Muscle layer of colon (tissue), 2 donors: ENCODE measurements at regions not wholly inside any gene's neighbourhood (a gene's known extent, or its start where the extent isn't known, plus 50 kb on each side); places are given as distances from the start of the nearest gene placed in this dataset.

Experiments used
- H3K27ac ChIP-seq: one replicate; pipeline ENCODE4 v1.7.0; 2013; ENCODE audit warnings: low read depth, mild to moderate bottlenecking, low read length, moderate library complexity
- H3K27me3 ChIP-seq, 2 donors: one replicate each; pipeline ENCODE4 v1.7.0; 2013; ENCODE audit warnings: low read length in 2 of 2, mild to moderate bottlenecking in 2 of 2; ENCODE audit not compliant: insufficient read depth in 2 of 2, control insufficient read depth in 1 of 2
- H3K36me3 ChIP-seq: one replicate; pipeline ENCODE4 v1.7.0; 2013; ENCODE audit warnings: mild to moderate bottlenecking, low read length; ENCODE audit not compliant: insufficient read depth
- H3K4me1 ChIP-seq: one replicate; pipeline ENCODE4 v1.7.0; 2013; ENCODE audit warnings: mild to moderate bottlenecking, low read length; ENCODE audit not compliant: insufficient read depth
- H3K4me3 ChIP-seq, 2 donors: one replicate each; pipeline ENCODE4 v1.7.0; 2013; ENCODE audit warnings: low read length in 2 of 2, low read depth in 1 of 2, mild to moderate bottlenecking in 1 of 2, moderate library complexity in 1 of 2
- H3K9ac ChIP-seq: one replicate; pipeline ENCODE4 v1.7.0; 2013; ENCODE audit warnings: low read length
- H3K9me3 ChIP-seq: one replicate; pipeline ENCODE4 v1.7.0; 2013; ENCODE audit warnings: mild to moderate bottlenecking, low read length
- donor health status: abdominal sarcoma.
- donor health status: Adenocarcinoma of cecum.

GRCh38 chr17:71055128-71055527 lies 885.8 kb downstream of the KCNJ2 start:
- H3K9me3 ChIP-seq = no peaks in the 10 kb centered on the region
- no peak overlapping the region for H3K4me3 ChIP-seq
- H3K27me3 ChIP-seq = no peaks in the 10 kb centered on the region
- H3K9ac ChIP-seq = no peak overlapping the region
- H3K4me1 ChIP-seq = no peaks in the 10 kb centered on the region
- no peaks in the 10 kb centered on the region for H3K36me3 ChIP-seq
- H3K27ac ChIP-seq = no peak overlapping the region

DNA sequence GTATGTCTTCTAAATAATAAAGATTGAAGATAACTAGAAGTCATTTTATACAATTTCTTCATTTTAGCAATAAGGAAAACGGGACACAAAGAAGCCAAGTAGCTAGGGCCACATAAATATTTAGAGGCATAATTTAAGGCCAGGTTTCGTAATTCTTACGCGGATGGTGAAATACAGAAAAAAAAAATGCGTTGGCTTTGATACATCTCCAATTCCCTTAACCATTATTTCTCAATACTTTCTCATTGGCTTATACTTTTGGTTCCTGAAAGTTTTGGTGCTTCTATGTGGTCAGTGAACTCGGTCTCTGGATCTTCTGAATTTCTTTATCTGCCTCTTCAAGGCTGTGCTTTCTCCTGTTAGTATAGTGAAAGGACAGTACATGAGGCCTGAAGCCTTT lies 888.1 kb downstream of the KCNJ2 start:
- no peaks in the 10 kb centered on the region for H3K9me3 ChIP-seq
- H3K27me3 ChIP-seq = no peaks in the 10 kb centered on the region
- H3K27ac ChIP-seq = no peak overlapping the region
- no peaks in the 10 kb centered on the region for H3K36me3 ChIP-seq
- H3K4me1 ChIP-seq = no peaks in the 10 kb centered on the region
- no peak overlapping the region for H3K4me3 ChIP-seq
- no peak overlapping the region for H3K9ac ChIP-seq

DNA sequence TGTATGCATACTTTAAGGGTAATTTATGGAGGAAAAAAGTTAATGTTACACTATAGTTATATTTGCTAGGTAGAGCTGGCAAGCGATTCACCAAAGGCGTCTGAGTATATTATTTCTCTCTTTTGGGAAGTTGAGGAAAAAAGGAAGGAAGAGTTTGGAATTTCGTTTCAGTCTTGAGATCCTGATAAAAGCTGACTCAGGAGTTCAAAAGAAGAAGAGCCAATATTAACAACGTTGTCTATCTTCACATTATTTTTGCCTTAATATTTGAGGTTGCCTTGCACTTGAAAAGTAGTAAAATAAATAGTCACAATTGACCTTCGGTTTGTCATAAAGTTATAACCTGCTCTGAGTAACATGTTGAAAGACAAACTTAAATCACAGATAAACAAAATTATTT lies 888.6 kb downstream of the KCNJ2 start:
- Histone ChIP-seq H3K4me1 (no peaks in the 10 kb centered on the region), H3K9ac (no peak overlapping the region), H3K9me3 (no peaks in the 10 kb centered on the region), H3K27ac (no peak overlapping the region), H3K36me3 (no peaks in the 10 kb centered on the region), H3K4me3 (no peak overlapping the region), H3K27me3 (no peaks in the 10 kb centered on the region)

DNA sequence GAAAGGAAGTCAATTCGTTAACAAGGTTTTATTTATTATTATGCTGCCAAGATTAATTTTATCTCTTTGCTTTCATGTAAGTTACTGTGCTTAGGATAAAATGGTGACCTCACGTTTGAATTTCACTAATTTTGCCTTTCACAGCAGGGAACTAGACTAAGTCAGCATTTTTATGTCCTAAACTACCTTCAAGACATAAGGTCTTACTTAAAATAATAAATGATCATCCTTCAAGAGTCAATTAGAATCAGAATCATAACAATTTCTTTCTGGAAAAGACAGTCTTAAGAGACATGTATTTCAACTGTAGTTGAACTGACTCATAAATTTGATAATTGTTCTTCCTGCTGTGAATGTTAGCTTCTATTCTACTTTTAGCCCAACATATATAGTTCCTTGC lies 893.8 kb downstream of the KCNJ2 start:
- Histone ChIP-seq H3K9me3 (no peaks in the 10 kb centered on the region), H3K4me3 (no peak overlapping the region), H3K4me1 (no peaks in the 10 kb centered on the region), H3K27ac (no peak overlapping the region), H3K36me3 (no peaks in the 10 kb centered on the region), H3K27me3 (no peaks in the 10 kb centered on the region), H3K9ac (no peak overlapping the region)

- no peaks in the 10 kb centered on the region for H3K9me3 ChIP-seq
- no peak overlapping the region for H3K9ac ChIP-seq
- H3K4me1 ChIP-seq = no peaks in the 10 kb centered on the region
Observed at GRCh38 chr17:71063559-71063958, 894.2 kb downstream of the KCNJ2 start.

DNA sequence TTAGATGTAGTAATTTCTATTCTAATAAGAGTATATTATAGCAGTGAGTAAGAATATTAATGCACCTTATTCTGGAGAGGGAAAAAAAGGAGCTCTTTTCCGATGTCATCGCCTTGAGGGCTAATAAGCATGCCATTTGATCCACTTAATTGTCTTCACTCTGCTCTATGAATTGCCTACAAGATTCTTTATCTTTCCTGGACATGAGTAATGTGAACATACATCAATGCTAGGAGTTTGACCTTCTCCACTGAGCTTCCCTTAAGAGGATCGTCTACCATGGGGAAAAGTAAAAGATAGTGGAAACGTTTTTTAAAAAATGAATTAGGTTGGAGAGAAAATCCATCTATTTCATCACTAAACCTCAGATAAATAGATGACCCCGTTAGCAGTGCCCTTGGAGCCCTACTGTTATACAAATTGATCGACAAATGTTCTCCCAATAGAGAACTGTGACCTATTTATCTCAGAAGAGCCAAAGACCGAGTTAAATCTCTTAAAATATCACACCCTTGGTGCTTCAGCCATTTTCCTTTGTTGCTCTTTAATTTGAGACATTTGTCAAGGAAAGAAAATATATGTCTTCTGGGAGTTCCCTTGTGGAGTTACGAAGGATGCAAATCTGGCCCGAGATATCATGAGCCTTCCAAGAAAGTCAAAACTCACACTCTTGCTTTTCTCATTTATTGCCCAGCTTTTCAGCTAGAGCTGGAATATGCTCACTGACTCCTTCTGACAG lies 898.5 kb downstream of the KCNJ2 start:
- Histone ChIP-seq H3K27me3 (no peaks in the 10 kb centered on the region), H3K9me3 (no peaks in the 10 kb centered on the region), H3K4me3 (no peak overlapping the region), H3K4me1 (no peaks in the 10 kb centered on the region), H3K36me3 (no peaks in the 10 kb centered on the region), H3K9ac (no peak overlapping the region), H3K27ac (no peak overlapping the region)

More at GRCh38 chr17:71063559-71063958, 894.2 kb downstream of the KCNJ2 start:
- no peak overlapping the region for H3K4me3 ChIP-seq
- H3K27me3 ChIP-seq = no peaks in the 10 kb centered on the region
- no peaks in the 10 kb centered on the region for H3K36me3 ChIP-seq
- H3K27ac ChIP-seq = no peak overlapping the region

DNA sequence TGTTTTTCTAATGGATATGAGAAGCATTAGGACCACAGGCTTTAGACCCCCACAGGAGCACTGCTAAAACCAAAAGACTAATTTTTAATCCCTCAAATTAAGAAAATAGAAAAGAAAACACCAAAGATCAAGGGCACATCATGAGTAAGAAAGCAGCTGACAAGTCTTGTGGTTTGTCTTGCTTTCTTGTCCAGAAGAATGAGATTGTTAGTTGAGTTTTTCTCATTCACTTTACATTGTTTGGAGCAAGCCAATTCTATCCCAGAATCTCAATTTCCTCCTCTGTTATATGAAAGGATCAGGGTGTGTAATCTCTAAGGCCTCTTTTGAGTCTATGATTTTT lies 899.0 kb downstream of the KCNJ2 start:
- Histone ChIP-seq H3K4me1 (no peaks in the 10 kb centered on the region), H3K9ac (no peak overlapping the region), H3K27ac (no peak overlapping the region), H3K27me3 (no peaks in the 10 kb centered on the region), H3K36me3 (no peaks in the 10 kb centered on the region), H3K9me3 (no peaks in the 10 kb centered on the region), H3K4me3 (no peak overlapping the region)

DNA sequence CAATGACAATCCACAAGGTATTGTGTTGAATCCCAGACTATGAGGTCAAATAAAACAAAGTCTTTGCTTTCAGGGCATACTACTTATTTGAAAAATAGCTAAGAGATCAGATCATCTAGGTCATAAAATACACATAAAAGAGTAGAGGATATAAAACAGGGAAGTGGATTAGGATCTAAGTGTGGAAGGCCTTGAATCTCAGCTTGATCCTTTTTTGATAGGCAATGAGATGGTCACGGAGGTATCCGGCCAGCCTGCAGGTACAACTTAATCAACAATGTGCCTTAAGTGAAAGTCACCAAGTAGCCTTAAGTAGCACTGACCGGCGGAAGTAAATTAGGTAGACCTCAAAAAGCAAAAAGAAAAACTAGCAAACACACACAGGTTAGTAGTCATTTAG lies 901.7 kb downstream of the KCNJ2 start:
- Histone ChIP-seq H3K27me3 (no peaks in the 10 kb centered on the region), H3K9ac (no peak overlapping the region), H3K27ac (no peak overlapping the region), H3K9me3 (no peaks in the 10 kb centered on the region), H3K36me3 (no peaks in the 10 kb centered on the region), H3K4me3 (no peak overlapping the region), H3K4me1 (no peaks in the 10 kb centered on the region)

DNA sequence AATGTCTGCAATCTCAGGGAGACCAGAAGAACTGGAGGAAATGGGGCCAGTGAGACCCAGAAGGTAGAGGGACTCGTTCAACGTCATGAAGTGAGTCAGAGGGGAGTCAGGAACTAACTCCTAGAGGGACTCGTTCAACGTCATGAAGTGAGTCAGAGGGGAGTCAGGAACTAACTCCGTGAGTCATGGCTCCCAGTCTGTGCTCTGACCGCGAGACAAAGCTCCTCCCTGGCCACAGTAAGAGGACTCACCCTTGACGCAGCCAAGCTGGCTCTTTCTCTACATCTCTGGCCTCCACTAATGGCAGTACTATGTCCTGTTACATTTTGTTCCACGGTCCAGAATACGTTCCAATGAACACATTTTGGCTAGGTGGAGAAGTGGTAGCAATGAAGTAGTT lies 902.5 kb downstream of the KCNJ2 start:
- Histone ChIP-seq H3K4me3 (no peak overlapping the region), H3K9ac (no peak overlapping the region), H3K9me3 (no peaks in the 10 kb centered on the region), H3K27me3 (no peaks in the 10 kb centered on the region), H3K27ac (no peak overlapping the region), H3K36me3 (no peaks in the 10 kb centered on the region), H3K4me1 (no peaks in the 10 kb centered on the region)

DNA sequence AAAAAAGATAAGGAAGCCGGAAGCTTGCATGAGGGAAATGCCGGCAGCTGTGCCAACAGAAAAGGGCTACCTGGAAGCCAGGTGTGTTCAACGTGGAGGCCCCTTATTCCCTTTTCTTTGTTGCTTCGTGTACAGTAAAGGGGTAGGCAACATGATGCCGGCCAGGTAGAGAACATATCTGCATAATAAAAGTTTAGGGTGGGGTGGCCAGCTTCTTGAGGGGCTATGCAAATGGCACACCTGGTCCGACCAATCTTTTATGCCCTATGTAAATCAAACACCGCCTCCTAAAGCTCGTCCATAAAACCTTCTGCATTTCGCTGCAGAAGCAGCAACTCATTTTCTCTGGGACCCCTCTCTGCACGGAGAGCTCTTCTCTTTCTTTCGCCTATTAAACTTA lies 911.6 kb downstream of the KCNJ2 start:
- H3K36me3 ChIP-seq = no peaks in the 10 kb centered on the region
- no peaks in the 10 kb centered on the region for H3K4me1 ChIP-seq
- H3K9ac ChIP-seq = no peak overlapping the region
- no peaks in the 10 kb centered on the region for H3K9me3 ChIP-seq
- no peaks in the 10 kb centered on the region for H3K27me3 ChIP-seq
- H3K27ac ChIP-seq = no peak overlapping the region
- H3K4me3 ChIP-seq = no peak overlapping the region

GRCh38 chr17:71081666-71082065 lies 912.3 kb downstream of the KCNJ2 start:
- Histone ChIP-seq H3K4me1 (no peaks in the 10 kb centered on the region), H3K36me3 (no peaks in the 10 kb centered on the region), H3K27ac (no peak overlapping the region), H3K4me3 (no peak overlapping the region), H3K9ac (no peak overlapping the region), H3K27me3 (no peaks in the 10 kb centered on the region), H3K9me3 (no peaks in the 10 kb centered on the region)

DNA sequence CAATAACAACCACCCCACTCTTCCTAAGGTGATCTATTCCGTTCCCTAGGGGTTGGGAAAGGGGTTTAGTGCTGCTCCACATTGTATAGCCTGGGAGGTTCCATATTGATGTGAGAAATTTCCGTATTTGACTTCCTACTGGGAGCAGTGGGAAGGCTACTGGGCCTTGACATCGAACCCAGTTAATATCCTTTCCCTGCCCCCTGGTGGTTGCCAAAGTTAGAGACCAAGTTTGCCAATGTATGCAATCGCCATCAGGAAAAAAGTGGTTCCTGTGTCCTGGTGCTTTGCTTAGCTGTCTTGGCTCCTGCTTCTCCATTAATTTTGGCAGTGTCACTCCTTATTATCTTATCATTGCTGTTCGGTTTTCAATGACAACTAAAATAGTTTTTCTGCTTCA lies 914.9 kb downstream of the KCNJ2 start:
- Histone ChIP-seq H3K27ac (no peak overlapping the region), H3K36me3 (no peaks in the 10 kb centered on the region), H3K4me1 (no peaks in the 10 kb centered on the region), H3K27me3 (no peaks in the 10 kb centered on the region), H3K4me3 (no peak overlapping the region), H3K9me3 (no peaks in the 10 kb centered on the region), H3K9ac (no peak overlapping the region)
